ENCODE measurements at regions not wholly inside any gene's neighbourhood (a gene's known extent, or its start where the extent isn't known, plus 50 kb on each side); places are given as distances from the start of the nearest gene placed in this dataset.

DNA sequence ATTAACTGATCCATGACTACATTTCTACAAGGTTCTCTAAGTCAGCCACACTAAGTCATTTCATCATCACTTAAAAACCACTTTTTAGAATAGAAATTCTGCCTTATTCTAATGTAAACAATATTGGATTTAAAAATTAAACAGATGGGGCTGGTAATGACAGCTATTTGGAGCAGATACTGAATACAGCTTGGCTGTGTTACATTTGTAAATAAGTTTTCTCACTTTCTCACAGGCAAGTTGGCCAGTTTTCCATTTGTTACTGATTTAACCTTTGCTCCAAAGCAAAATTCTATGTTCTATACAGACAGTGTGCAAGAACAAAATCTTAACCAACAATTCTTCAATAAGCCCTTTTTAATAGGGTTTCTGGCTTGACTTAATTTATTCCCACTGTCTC, 370.7 kb downstream of the GRIA2 start:
- TF ChIP-seq, protein P1, sequence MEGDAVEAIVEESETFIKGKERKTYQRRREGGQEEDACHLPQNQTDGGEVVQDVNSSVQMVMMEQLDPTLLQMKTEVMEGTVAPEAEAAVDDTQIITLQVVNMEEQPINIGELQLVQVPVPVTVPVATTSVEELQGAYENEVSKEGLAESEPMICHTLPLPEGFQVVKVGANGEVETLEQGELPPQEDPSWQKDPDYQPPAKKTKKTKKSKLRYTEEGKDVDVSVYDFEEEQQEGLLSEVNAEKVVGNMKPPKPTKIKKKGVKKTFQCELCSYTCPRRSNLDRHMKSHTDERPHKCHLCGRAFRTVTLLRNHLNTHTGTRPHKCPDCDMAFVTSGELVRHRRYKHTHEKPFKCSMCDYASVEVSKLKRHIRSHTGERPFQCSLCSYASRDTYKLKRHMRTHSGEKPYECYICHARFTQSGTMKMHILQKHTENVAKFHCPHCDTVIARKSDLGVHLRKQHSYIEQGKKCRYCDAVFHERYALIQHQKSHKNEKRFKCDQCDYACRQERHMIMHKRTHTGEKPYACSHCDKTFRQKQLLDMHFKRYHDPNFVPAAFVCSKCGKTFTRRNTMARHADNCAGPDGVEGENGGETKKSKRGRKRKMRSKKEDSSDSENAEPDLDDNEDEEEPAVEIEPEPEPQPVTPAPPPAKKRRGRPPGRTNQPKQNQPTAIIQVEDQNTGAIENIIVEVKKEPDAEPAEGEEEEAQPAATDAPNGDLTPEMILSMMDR (IDR thresholded peaks at IDR 0.05; ENCODE audit: low read depth, low read length, missing input control) = no peak
- TF ChIP-seq, protein P2, sequence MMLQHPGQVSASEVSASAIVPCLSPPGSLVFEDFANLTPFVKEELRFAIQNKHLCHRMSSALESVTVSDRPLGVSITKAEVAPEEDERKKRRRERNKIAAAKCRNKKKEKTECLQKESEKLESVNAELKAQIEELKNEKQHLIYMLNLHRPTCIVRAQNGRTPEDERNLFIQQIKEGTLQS (IDR thresholded peaks at IDR 0.05) = no peak
- TF ChIP-seq RAD21 (IDR thresholded peaks at IDR 0.05) (no peak), FOXA1 (IDR thresholded peaks at IDR 0.05) (no peak), RXRA (IDR thresholded peaks at IDR 0.05) (no peak), YY1 (IDR thresholded peaks at IDR 0.05) (no peak), JUND (IDR thresholded peaks at IDR 0.05) (no peak), TAF1 (conservative IDR thresholded peaks at IDR 0.05) (no peak), EGR1 (IDR thresholded peaks at IDR 0.05; ENCODE audit: low read depth in 2 of 2) (no peak), NR2F2 (IDR thresholded peaks at IDR 0.05) (no peak)
- TF ChIP-seq, protein P3, sequence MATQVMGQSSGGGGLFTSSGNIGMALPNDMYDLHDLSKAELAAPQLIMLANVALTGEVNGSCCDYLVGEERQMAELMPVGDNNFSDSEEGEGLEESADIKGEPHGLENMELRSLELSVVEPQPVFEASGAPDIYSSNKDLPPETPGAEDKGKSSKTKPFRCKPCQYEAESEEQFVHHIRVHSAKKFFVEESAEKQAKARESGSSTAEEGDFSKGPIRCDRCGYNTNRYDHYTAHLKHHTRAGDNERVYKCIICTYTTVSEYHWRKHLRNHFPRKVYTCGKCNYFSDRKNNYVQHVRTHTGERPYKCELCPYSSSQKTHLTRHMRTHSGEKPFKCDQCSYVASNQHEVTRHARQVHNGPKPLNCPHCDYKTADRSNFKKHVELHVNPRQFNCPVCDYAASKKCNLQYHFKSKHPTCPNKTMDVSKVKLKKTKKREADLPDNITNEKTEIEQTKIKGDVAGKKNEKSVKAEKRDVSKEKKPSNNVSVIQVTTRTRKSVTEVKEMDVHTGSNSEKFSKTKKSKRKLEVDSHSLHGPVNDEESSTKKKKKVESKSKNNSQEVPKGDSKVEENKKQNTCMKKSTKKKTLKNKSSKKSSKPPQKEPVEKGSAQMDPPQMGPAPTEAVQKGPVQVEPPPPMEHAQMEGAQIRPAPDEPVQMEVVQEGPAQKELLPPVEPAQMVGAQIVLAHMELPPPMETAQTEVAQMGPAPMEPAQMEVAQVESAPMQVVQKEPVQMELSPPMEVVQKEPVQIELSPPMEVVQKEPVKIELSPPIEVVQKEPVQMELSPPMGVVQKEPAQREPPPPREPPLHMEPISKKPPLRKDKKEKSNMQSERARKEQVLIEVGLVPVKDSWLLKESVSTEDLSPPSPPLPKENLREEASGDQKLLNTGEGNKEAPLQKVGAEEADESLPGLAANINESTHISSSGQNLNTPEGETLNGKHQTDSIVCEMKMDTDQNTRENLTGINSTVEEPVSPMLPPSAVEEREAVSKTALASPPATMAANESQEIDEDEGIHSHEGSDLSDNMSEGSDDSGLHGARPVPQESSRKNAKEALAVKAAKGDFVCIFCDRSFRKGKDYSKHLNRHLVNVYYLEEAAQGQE (IDR thresholded peaks at IDR 0.05) = no peak
- TF ChIP-seq, protein P4, sequence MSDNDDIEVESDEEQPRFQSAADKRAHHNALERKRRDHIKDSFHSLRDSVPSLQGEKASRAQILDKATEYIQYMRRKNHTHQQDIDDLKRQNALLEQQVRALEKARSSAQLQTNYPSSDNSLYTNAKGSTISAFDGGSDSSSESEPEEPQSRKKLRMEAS (IDR thresholded peaks at IDR 0.05) = no peak
